Left lung (tissue), 4 donors: ENCODE measurements at regions not wholly inside any gene's neighbourhood (a gene's known extent, or its start where the extent isn't known, plus 50 kb on each side); places are given as distances from the start of the nearest gene placed in this dataset.

Experiments
- ATAC-seq: fragments of 200-7000 bp; cut with Tn5 transposase; one replicate; pipeline ENCODE4 v1.9.1; 2020; ENCODE audit warnings: moderate library complexity
- DNase-seq, 4 donors: peaks; one replicate each; pipeline ENCODE4 v3.0.0-alpha.2; 2013 to 2020
- H3K27ac ChIP-seq, 2 donors: fragments of 200-600 bp; sonication (generic) in 1 of 2; one replicate each; pipeline versions ENCODE4 v1.5.0 to v1.8.0; 2020 to 2021
- H3K27me3 ChIP-seq, 2 donors: fragments of 200-600 bp; sonication (generic) in 1 of 2; one replicate each; pipeline versions ENCODE4 v1.5.0 to v1.8.0; 2020 to 2021
- H3K36me3 ChIP-seq, 2 donors: fragments of 200-600 bp; sonication (generic) in 1 of 2; one replicate each; pipeline versions ENCODE4 v1.5.0 to v1.8.0; 2020 to 2021
- H3K4me1 ChIP-seq, 2 donors: fragments of 200-600 bp; one replicate each; pipeline ENCODE4 v1.8.0; 2021
- H3K4me3 ChIP-seq, 2 donors: fragments of 200-600 bp; sonication (generic) in 1 of 2; one replicate each; pipeline versions ENCODE4 v1.5.0 to v1.8.0; 2020 to 2021; ENCODE audit warnings: mild to moderate bottlenecking in 1 of 2
- H3K9me3 ChIP-seq, 2 donors: fragments of 200-600 bp; sonication (generic) in 1 of 2; one replicate each; pipeline versions ENCODE4 v1.5.0 to v1.8.0; 2020 to 2021
- intact Hi-C, 2 donors: fragments of 100-400 bp; cut with DNase I; formaldehyde crosslinking; loops; one replicate each; pipeline versions ENCODE4 v1.11.2 to v1.14.2; 2022
- TF ChIP-seq, protein P1 (sequence below), 2 donors: fragments of 200-600 bp; sonication (generic) in 1 of 2; IDR thresholded peaks; one replicate each; pipeline versions ENCODE4 v1.5.0 to v1.8.0; 2021; ENCODE audit warnings: antibody characterized with exemption in 2 of 2
- donor health status: DM: no; HTN: yes; CAD: no.
- donor health status: DM: no; HTN: no; CAD: no.

DNA sequence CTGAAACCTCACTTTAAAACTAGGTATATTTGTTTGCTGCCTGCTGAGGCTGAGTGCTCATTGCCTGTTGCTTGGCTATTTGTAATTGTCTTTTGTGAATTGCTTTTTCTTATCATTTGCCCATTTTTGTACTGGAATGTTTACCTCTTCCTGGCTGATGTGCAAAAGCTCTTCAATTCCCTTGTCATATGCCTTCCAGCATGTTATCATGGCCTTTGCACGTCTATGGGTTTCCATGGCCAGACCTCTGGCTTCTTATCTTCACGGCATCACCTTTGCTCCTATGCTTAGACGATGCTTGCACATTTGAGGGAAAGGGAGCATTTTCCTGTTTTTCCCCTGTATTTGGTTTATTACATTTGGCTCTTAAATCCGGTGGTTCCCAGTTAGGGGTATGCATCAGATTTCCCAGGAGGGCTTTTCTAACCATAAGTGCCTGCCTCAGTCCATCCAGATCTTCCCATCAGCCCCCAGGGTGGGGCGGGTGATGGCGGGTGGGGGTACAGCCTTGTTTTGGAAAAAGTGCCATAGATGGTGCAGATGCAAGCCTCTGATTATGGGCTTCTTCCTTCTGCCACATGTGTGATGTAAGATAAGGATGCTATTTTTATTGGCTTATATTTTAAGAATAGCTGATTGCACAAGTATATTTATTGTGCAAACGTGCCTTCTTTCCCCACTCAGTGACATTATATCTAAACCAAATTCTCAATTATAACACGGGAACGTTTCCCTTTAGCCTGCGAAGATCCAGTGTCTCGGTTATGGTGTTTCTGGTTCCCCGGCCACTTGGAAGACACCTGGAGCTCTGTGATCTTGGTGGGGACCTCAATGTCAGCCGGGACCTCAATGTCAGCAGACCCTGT lies 70.6 kb upstream of the SEPTIN5 start:
- no peak for ATAC-seq
- Histone ChIP-seq H3K27ac (no peak overlapping the region), H3K4me1 (peaks cover 0 to 13% of the 10 kb centered on the region in 2 donors), H3K4me3 (no peak overlapping the region), H3K36me3 (no peaks in the 10 kb centered on the region), H3K9me3 (peaks cover 0 to 18% of the 10 kb centered on the region in 2 donors), H3K27me3 (peaks cover 0 to 44% of the 10 kb centered on the region in 2 donors)
- TF ChIP-seq, protein P1, sequence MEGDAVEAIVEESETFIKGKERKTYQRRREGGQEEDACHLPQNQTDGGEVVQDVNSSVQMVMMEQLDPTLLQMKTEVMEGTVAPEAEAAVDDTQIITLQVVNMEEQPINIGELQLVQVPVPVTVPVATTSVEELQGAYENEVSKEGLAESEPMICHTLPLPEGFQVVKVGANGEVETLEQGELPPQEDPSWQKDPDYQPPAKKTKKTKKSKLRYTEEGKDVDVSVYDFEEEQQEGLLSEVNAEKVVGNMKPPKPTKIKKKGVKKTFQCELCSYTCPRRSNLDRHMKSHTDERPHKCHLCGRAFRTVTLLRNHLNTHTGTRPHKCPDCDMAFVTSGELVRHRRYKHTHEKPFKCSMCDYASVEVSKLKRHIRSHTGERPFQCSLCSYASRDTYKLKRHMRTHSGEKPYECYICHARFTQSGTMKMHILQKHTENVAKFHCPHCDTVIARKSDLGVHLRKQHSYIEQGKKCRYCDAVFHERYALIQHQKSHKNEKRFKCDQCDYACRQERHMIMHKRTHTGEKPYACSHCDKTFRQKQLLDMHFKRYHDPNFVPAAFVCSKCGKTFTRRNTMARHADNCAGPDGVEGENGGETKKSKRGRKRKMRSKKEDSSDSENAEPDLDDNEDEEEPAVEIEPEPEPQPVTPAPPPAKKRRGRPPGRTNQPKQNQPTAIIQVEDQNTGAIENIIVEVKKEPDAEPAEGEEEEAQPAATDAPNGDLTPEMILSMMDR (IDR thresholded peaks at IDR 0.05): no peak
- no peak for DNase-seq
- intact Hi-C loops: no loop called here

DNA sequence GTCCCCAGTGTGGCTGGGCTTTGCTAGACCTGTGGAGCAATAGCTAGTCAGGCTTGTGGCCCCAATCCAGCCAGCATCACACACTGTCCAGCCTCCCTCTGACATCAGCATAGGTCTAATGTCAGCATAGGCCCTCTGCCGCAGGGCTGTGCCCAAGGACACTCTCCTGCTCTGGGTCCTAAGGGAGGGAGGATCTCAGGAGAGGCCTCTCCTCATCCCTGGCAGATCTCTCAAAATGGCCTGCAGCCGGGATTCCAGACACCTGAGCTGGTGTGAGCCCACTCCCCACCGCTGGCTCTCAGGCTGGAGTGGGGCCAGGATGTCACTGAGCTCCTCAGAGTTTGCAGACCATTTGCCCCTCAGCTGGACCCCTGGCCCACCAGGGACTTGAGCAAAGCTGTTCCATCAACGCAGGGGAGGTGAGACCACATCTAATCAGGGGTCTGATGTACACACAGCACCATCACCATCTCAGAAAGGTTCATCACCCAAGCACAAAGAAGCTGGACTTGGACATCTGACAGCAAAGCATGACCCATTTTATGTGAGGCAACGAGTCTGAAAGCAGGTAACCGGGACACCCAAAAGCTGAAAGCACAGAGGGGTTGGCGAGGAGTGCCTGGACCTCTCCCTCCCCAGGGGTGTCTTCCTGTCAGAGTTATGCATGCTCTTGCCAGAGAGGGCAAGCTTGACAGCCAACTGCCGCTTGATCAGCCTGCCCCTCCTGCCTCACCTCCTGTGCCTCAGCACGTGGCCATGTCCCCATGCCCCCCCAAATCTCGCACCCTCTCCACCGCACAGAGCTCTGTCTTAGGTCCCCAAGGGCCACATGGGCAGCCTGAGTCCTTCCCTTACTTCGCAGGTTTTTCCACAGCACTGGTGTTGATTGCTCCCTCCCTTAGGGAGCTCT lies 69.7 kb upstream of the SEPTIN5 start:
- no peak overlapping the region for H3K4me3 ChIP-seq
- H3K9me3 ChIP-seq: peaks cover 0 to 26% of the 10 kb centered on the region in 2 donors
- peaks cover 0 to 47% of the 10 kb centered on the region in 2 donors for H3K27me3 ChIP-seq
- intact Hi-C loops: no loop called here
- ATAC-seq (no peak), DNase-seq (no peak)
- no peak overlapping the region for H3K27ac ChIP-seq
- H3K36me3 ChIP-seq: no peaks in the 10 kb centered on the region
- TF ChIP-seq, protein P1 (IDR thresholded peaks at IDR 0.05): no peak
- peaks cover 0 to 13% of the 10 kb centered on the region in 2 donors for H3K4me1 ChIP-seq

DNA sequence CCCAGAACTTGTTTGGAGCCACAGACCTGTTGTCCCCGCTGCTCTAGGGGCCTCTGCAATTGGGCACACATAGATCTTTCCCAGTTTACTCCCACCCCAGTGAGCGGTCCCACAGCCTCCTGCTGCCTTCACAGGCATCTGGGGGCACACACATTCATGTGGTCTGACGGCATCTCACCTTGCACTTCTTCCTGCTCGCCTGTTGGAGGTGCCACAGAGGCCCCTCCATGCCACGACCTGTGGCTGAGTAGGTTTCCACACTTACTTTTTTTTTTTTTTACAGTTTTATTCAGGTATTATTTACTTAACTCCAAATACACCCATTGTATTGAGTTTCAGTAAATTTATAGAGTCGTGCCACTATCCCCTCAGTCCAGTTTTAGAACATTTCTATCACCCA lies 68.9 kb upstream of the SEPTIN5 start:
- Histone ChIP-seq H3K27me3 (peaks cover 0 to 48% of the 10 kb centered on the region in 2 donors), H3K36me3 (no peaks in the 10 kb centered on the region), H3K27ac (no peak overlapping the region), H3K9me3 (peaks cover 0 to 31% of the 10 kb centered on the region in 2 donors), H3K4me3 (no peak overlapping the region), H3K4me1 (peaks cover 0 to 13% of the 10 kb centered on the region in 2 donors)
- DNase-seq: no peak
- intact Hi-C loops: no loop called here
- TF ChIP-seq, protein P1 (IDR thresholded peaks at IDR 0.05): no peak
- no peak for ATAC-seq

DNA sequence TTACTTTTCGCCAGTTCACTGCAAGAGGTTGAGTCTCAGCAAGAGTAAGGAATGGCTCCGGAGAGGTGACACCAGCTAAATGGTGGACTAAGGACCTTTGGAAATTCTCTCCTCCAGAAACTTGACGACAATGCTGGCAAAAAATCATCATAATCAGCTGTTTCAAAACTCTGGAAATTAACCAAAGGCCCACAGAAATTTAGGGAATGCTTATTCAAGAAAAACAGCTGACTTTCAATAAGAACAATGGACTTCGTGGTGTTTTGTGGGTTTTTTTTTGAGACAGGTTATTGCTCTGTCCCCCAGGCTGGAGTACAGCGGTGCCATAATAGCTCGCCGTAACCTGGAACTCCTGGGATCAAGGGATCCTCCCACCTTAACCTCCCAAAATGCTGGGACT lies 68.4 kb upstream of the SEPTIN5 start:
- DNase-seq (no peak), ATAC-seq (no peak)
- Histone ChIP-seq H3K36me3 (no peaks in the 10 kb centered on the region), H3K4me1 (peaks cover 0 to 13% of the 10 kb centered on the region in 2 donors), H3K27me3 (peaks cover 0 to 44% of the 10 kb centered on the region in 2 donors), H3K9me3 (peaks cover 0 to 31% of the 10 kb centered on the region in 2 donors), H3K4me3 (no peak overlapping the region), H3K27ac (no peak overlapping the region)
- intact Hi-C loops: no loop called here
- TF ChIP-seq, protein P1 (IDR thresholded peaks at IDR 0.05): no peak

DNA sequence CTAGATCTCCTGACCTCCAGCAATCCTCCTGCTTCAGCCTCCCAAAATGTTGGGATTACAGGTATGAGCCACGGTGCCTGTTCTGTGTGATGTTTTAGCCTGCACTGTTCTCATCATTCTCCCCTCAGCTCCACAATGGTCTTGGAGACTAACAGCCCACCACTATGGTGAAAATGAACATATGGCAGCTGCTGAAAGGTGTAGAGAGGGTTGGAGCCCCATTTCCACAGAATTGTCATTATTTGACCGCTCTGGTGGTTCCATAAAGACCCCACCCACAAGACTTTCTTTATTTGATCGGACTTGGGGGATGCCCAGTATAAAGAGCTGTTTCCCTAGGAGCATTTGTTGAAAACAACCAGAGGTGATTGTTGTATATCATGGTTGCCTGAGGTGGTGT lies 67.9 kb upstream of the SEPTIN5 start:
- Histone ChIP-seq H3K4me1 (peaks cover 0 to 13% of the 10 kb centered on the region in 2 donors), H3K27me3 (peaks cover 0 to 39% of the 10 kb centered on the region in 2 donors), H3K4me3 (no peak overlapping the region), H3K27ac (no peak overlapping the region), H3K9me3 (peaks cover 0 to 31% of the 10 kb centered on the region in 2 donors), H3K36me3 (no peaks in the 10 kb centered on the region)
- intact Hi-C loops: no loop called here
- DNase-seq (no peak), ATAC-seq (no peak)
- TF ChIP-seq, protein P1 (IDR thresholded peaks at IDR 0.05): no peak
